Choroid plexus epithelial cell (primary cell): ENCODE measurements at regions not wholly inside any gene's neighbourhood (a gene's known extent, or its start where the extent isn't known, plus 50 kb on each side); places are given as distances from the start of the nearest gene placed in this dataset.
"Not testable (repeated sequence)": the region's sequence is repeated elsewhere in the genome, so short reads cannot be mapped to it uniquely, and the experiment has no call there.

Experiments used
- DNase-seq: peaks from one replicate; pipeline ENCODE4 v3.0.0-alpha.2; 2010; ENCODE audit warnings: low read depth
- H3K4me3 ChIP-seq: 2 replicates; pipeline ENCODE4 v1.5.1; 2011; ENCODE audit warnings: low read depth, mild to moderate bottlenecking, control low read depth, low read length, moderate library complexity
- TF ChIP-seq, protein P1 (sequence below): conservative IDR thresholded peaks from 2 replicates; pipeline ENCODE4 v1.5.1; 2011; ENCODE audit warnings: low read depth, mild to moderate bottlenecking, control low read depth, inconsistent platforms, low read length, moderate library complexity

- H3K4me3 ChIP-seq: no peak overlapping the region
- TF ChIP-seq, protein P1, sequence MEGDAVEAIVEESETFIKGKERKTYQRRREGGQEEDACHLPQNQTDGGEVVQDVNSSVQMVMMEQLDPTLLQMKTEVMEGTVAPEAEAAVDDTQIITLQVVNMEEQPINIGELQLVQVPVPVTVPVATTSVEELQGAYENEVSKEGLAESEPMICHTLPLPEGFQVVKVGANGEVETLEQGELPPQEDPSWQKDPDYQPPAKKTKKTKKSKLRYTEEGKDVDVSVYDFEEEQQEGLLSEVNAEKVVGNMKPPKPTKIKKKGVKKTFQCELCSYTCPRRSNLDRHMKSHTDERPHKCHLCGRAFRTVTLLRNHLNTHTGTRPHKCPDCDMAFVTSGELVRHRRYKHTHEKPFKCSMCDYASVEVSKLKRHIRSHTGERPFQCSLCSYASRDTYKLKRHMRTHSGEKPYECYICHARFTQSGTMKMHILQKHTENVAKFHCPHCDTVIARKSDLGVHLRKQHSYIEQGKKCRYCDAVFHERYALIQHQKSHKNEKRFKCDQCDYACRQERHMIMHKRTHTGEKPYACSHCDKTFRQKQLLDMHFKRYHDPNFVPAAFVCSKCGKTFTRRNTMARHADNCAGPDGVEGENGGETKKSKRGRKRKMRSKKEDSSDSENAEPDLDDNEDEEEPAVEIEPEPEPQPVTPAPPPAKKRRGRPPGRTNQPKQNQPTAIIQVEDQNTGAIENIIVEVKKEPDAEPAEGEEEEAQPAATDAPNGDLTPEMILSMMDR: no peak
- no peak for DNase-seq
Measured at GRCh38 chr6:18640134-18640533, 253.0 kb downstream of the RNF144B start.

GRCh38 chr6:18640754-18641153 lies 253.6 kb downstream of the RNF144B start:
- TF ChIP-seq, protein P1: no peak
- no peak overlapping the region for H3K4me3 ChIP-seq
- no peak for DNase-seq

GRCh38 chr6:18654821-18655220 lies 267.7 kb downstream of the RNF144B start:
- DNase-seq: no peak
- TF ChIP-seq, protein P1: no peak
- H3K4me3 ChIP-seq: no peak overlapping the region

- TF ChIP-seq, protein P1: no peak
- DNase-seq: no peak
- no peak overlapping the region for H3K4me3 ChIP-seq
Measured at GRCh38 chr6:18656506-18656905, 269.4 kb downstream of the RNF144B start.

DNA sequence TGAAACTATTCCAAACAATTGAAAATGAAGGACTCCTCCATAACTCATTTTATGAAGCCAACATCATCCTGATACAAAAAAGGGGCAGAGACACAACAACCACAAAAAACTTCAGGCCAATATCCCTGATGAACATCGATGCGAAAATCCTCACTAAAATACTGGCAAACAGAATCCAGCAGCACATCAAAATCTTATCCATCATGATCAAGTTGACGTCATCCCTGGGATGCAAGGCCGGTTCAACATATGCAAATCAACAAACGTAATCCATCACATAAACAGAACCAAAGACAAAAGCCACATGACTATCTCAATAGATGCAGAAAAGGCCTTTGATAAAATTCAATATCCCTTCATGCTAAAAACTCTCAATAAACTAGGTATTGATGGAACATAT lies 272.8 kb downstream of the RNF144B start:
- DNase-seq, H3K4me3 ChIP-seq: not testable (repeated sequence)

- no peak for DNase-seq
- TF ChIP-seq, protein P1: no peak
- no peak overlapping the region for H3K4me3 ChIP-seq
Measured at GRCh38 chr6:18663011-18663410, 275.9 kb downstream of the RNF144B start.

- no peak overlapping the region for H3K4me3 ChIP-seq
- DNase-seq: no peak
- TF ChIP-seq, protein P1: no peak
Measured at GRCh38 chr6:18664401-18664800, 277.3 kb downstream of the RNF144B start.

GRCh38 chr6:18667612-18668011 lies 280.5 kb downstream of the RNF144B start:
- no peak overlapping the region for H3K4me3 ChIP-seq
- TF ChIP-seq, protein P1: no peak
- DNase-seq: no peak
